ENCODE measurements at regions not wholly inside any gene's neighbourhood (a gene's known extent, or its start where the extent isn't known, plus 50 kb on each side); places are given as distances from the start of the nearest gene placed in this dataset.

GRCh38 chr2:152961351-152961750, 242.9 kb downstream of the ARL6IP6 start:
- no peak for ATAC-seq
- H3K4me1 ChIP-seq (ENCODE audit: control insufficient read depth in 1 of 2, insufficient read depth in 2 of 2, low read length in 2 of 2): no peaks in the 10 kb centered on the region
- TF ChIP-seq CEBPB (IDR thresholded peaks at IDR 0.05; ENCODE audit: low read depth) (no peak), SP1 (IDR thresholded peaks at IDR 0.05; ENCODE audit: low read depth) (no peak), EGR1 (IDR thresholded peaks at IDR 0.05; ENCODE audit: low read depth) (no peak), CTCF (IDR thresholded peaks at IDR 0.05 in 2 of 3, conservative IDR thresholded peaks at IDR 0.05 in 1 of 3; ENCODE audit: borderline replicate concordance in 1 of 3, insufficient read depth in 1 of 3, low read depth in 2 of 3, low read length in 2 of 3) (no peak), CBX3 (IDR thresholded peaks at IDR 0.05; ENCODE audit: low read depth) (no peak), ZFX (IDR thresholded peaks at IDR 0.05) (no peak), POLR2A (IDR thresholded peaks at IDR 0.05; ENCODE audit: borderline replicate concordance, extremely low read depth, insufficient read depth, insufficient read length) (no peak), TCF7L2 (IDR thresholded peaks at IDR 0.05; ENCODE audit: borderline replicate concordance, extremely low read depth, insufficient read depth, insufficient read length) (no peak), EZH2phosphoT487 (IDR thresholded peaks at IDR 0.05; ENCODE audit: borderline replicate concordance) (no peak), SIN3A (IDR thresholded peaks at IDR 0.05; ENCODE audit: low read depth) (no peak), ZBTB33 (IDR thresholded peaks at IDR 0.05; ENCODE audit: extremely low read depth, insufficient replicate concordance, low read length) (no peak), ZNF274 (IDR thresholded peaks at IDR 0.05; ENCODE audit: low read depth, low read length) (no peak), EZH2 (IDR thresholded peaks at IDR 0.05) (no peak), REST (IDR thresholded peaks at IDR 0.05; ENCODE audit: low read depth) (no peak), SRF (IDR thresholded peaks at IDR 0.05; ENCODE audit: low read depth) (no peak), YY1 (IDR thresholded peaks at IDR 0.05; ENCODE audit: extremely low read depth, insufficient replicate concordance, low read depth, low read length) (no peak), POLR2AphosphoS5 (IDR thresholded peaks at IDR 0.05; ENCODE audit: low read depth, low read length) (no peak), JUND (IDR thresholded peaks at IDR 0.05) (no peak), ATF3 (IDR thresholded peaks at IDR 0.05) (no peak)
- CTCF ChIA-PET: no interaction called here
- H3K9me2 ChIP-seq (ENCODE audit: insufficient read depth): no peaks in the 10 kb centered on the region
- BruUV-seq (replicated peaks): no TSS peak
- H3K27me3 ChIP-seq (ENCODE audit: insufficient read depth, low read length): no peaks in the 10 kb centered on the region
- H2AFZ ChIP-seq (ENCODE audit: low read depth, low read length, poor library complexity, severe bottlenecking): no peak overlapping the region
- H3K4me3 ChIP-seq (replicated peaks in 1 of 2; ENCODE audit: low read depth in 1 of 2, low read length in 2 of 2): no peak overlapping the region
- no peak for DNase-seq (ENCODE audit: low read depth, low spot score)
- no peak overlapping the region for H3K27ac ChIP-seq (ENCODE audit: low read depth, low read length)
- RAD21 ChIA-PET (ENCODE audit: low non-redundant PET in 1 of 2, low total read pairs in 2 of 2, uncharacterized antibody in 2 of 2, unreplicated experiment in 2 of 2): no interaction called here
- H3K9ac ChIP-seq (ENCODE audit: low read length): no peak overlapping the region
- intact Hi-C loops (cut with micrococcal nuclease): loop anchor here (5.0 kb wide), 1 partner anchor 49 kb away; no protein-coding TSS in a partner anchor
- no peaks in the 10 kb centered on the region for H3K36me3 ChIP-seq (ENCODE audit: control insufficient read depth in 1 of 2, insufficient read depth in 2 of 2, low read length in 2 of 2)
- H3K79me2 ChIP-seq (ENCODE audit: insufficient read depth, low read length): no peaks in the 10 kb centered on the region
- POLR2A ChIA-PET: no interaction called here
- H3K4me2 ChIP-seq (ENCODE audit: low read length): no peak overlapping the region
- H4K20me1 ChIP-seq (ENCODE audit: insufficient read depth): no peaks in the 10 kb centered on the region
- no peaks in the 10 kb centered on the region for H3K9me3 ChIP-seq (ENCODE audit: control insufficient read depth in 1 of 2, insufficient read depth in 1 of 2, low read depth in 1 of 2, low read length in 2 of 2)

Data from HCT116 (cell line).